Astrocyte (in vitro differentiated cells and primary cell): ENCODE measurements at regions not wholly inside any gene's neighbourhood (a gene's known extent, or its start where the extent isn't known, plus 50 kb on each side); places are given as distances from the start of the nearest gene placed in this dataset.

Experiments used
- CTCF ChIP-seq: IDR thresholded peaks from 2 replicates; pipeline ENCODE4 v1.5.1; 2011; ENCODE audit warnings: low read depth, mild to moderate bottlenecking, inconsistent platforms, low read length, moderate library complexity; ENCODE audit not compliant: insufficient read depth
- EZH2 ChIP-seq: IDR thresholded peaks from 2 replicates; pipeline ENCODE4 v1.6.1; 2012; ENCODE audit warnings: mild to moderate bottlenecking, low read length, inconsistent platforms; ENCODE audit not compliant: insufficient read depth

DNA sequence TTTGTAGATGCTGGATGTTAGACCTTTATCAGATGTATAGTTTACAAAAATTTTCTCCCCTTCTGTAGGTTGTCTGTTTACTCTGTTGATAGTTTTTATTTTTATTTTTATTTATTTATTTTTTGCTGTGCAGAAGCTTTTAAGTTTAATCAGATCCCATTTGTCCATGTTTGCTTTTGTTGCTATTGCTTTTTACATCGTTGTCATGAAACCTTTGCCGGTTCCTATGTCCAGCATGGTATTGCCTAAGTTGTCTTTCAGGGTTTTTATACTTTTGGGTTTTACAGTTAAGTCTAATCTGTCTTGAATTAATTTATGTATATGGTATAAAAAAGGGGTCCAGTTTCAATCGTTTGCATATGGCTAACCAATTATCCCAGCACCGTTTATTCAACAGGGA, 819.5 kb downstream of the KCNT2 start:
- TF ChIP-seq EZH2: no peak
- no peak for TF ChIP-seq CTCF
